ENCODE measurements at regions not wholly inside any gene's neighbourhood (a gene's known extent, or its start where the extent isn't known, plus 50 kb on each side); places are given as distances from the start of the nearest gene placed in this dataset.

DNA sequence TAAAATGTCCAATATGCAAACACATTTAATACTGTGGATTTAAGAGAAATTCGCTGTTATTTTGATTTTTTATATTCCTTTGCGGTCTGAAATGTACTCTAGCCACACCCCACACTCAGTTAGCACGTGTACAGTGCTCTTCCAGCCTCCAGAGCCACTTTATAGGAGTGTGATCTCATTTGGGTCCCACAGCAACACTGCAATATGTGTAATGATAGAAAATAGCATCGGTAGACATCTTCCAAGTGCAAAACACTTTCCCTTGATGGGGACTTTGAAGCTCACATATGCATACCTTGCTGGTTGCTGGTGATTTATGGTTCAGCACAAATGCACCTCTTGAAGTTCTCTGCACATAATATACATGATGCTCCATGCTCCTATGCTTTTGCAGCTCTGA, 148.3 kb downstream of the GAS1 start:
- intact Hi-C loops (cut with micrococcal nuclease; ENCODE audit: unreplicated experiment) (no loop called here), in situ Hi-C loops (cut with HindIII; ENCODE audit: extremely low pct_ligation_motif_present, low pct_unique_long_range_greater_than_20kb) (no loop called here)
- Histone ChIP-seq H3K4me2 (ENCODE audit: low read depth, low read length) (no peak overlapping the region), H3K27ac (ENCODE audit: extremely low read length, insufficient read depth, low read length) (no peak overlapping the region), H3K4me3 (replicated peaks in 1 of 3; ENCODE audit: insufficient read depth in 1 of 3, low read depth in 2 of 3, low read length in 3 of 3) (no peak overlapping the region), H3K36me3 (replicated peaks in 1 of 2; ENCODE audit: control insufficient read depth in 1 of 2, insufficient read depth in 2 of 2, low read length in 2 of 2) (no peaks in the 10 kb centered on the region), H3K79me2 (ENCODE audit: insufficient read depth, low read length) (no peaks in the 10 kb centered on the region), H2AFZ (ENCODE audit: low read length) (no peak overlapping the region), H3K9ac (ENCODE audit: insufficient read depth, low read depth, low read length) (no peak overlapping the region), H4K20me1 (ENCODE audit: insufficient read depth, low read length) (no peaks in the 10 kb centered on the region), H3K27me3 (ENCODE audit: control insufficient read depth in 1 of 2, insufficient read depth in 2 of 2, low read length in 2 of 2) (no peaks in the 10 kb centered on the region; a peak in 1 of 5 replicates), H3K9me3 (ENCODE audit: low read length) (no peaks in the 10 kb centered on the region), H3K4me1 (ENCODE audit: insufficient read depth, low read length) (no peaks in the 10 kb centered on the region)
- no TSS peak for BruUV-seq (replicated peaks)
- no peak for DNase-seq (ENCODE audit: low spot score)
- TF ChIP-seq, protein P1, sequence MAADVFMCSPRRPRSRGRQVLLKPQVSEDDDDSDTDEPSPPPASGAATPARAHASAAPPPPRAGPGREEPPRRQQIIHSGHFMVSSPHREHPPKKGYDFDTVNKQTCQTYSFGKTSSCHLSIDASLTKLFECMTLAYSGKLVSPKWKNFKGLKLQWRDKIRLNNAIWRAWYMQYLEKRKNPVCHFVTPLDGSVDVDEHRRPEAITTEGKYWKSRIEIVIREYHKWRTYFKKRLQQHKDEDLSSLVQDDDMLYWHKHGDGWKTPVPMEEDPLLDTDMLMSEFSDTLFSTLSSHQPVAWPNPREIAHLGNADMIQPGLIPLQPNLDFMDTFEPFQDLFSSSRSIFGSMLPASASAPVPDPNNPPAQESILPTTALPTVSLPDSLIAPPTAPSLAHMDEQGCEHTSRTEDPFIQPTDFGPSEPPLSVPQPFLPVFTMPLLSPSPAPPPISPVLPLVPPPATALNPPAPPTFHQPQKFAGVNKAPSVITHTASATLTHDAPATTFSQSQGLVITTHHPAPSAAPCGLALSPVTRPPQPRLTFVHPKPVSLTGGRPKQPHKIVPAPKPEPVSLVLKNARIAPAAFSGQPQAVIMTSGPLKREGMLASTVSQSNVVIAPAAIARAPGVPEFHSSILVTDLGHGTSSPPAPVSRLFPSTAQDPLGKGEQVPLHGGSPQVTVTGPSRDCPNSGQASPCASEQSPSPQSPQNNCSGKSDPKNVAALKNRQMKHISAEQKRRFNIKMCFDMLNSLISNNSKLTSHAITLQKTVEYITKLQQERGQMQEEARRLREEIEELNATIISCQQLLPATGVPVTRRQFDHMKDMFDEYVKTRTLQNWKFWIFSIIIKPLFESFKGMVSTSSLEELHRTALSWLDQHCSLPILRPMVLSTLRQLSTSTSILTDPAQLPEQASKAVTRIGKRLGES (CRISPR knock-in tag; IDR thresholded peaks at IDR 0.05; ENCODE audit: borderline replicate concordance): no peak
- TF ChIP-seq HES4 (CRISPR knock-in tag; IDR thresholded peaks at IDR 0.05; ENCODE audit: borderline replicate concordance) (no peak), MTF1 (CRISPR knock-in tag; IDR thresholded peaks at IDR 0.05) (no peak), ZNF605 (CRISPR knock-in tag; IDR thresholded peaks at IDR 0.05) (no peak)
- TF ChIP-seq, protein P2, sequence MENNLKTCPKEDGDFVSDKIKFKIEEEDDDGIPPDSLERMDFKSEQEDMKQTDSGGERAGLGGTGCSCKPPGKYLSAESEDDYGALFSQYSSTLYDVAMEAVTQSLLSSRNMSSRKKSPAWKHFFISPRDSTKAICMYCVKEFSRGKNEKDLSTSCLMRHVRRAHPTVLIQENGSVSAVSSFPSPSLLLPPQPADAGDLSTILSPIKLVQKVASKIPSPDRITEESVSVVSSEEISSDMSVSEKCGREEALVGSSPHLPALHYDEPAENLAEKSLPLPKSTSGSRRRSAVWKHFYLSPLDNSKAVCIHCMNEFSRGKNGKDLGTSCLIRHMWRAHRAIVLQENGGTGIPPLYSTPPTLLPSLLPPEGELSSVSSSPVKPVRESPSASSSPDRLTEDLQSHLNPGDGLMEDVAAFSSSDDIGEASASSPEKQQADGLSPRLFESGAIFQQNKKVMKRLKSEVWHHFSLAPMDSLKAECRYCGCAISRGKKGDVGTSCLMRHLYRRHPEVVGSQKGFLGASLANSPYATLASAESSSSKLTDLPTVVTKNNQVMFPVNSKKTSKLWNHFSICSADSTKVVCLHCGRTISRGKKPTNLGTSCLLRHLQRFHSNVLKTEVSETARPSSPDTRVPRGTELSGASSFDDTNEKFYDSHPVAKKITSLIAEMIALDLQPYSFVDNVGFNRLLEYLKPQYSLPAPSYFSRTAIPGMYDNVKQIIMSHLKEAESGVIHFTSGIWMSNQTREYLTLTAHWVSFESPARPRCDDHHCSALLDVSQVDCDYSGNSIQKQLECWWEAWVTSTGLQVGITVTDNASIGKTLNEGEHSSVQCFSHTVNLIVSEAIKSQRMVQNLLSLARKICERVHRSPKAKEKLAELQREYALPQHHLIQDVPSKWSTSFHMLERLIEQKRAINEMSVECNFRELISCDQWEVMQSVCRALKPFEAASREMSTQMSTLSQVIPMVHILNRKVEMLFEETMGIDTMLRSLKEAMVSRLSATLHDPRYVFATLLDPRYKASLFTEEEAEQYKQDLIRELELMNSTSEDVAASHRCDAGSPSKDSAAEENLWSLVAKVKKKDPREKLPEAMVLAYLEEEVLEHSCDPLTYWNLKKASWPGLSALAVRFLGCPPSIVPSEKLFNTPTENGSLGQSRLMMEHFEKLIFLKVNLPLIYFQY (CRISPR knock-in tag; IDR thresholded peaks at IDR 0.05; ENCODE audit: borderline replicate concordance): no peak
- TF ChIP-seq, protein P3, sequence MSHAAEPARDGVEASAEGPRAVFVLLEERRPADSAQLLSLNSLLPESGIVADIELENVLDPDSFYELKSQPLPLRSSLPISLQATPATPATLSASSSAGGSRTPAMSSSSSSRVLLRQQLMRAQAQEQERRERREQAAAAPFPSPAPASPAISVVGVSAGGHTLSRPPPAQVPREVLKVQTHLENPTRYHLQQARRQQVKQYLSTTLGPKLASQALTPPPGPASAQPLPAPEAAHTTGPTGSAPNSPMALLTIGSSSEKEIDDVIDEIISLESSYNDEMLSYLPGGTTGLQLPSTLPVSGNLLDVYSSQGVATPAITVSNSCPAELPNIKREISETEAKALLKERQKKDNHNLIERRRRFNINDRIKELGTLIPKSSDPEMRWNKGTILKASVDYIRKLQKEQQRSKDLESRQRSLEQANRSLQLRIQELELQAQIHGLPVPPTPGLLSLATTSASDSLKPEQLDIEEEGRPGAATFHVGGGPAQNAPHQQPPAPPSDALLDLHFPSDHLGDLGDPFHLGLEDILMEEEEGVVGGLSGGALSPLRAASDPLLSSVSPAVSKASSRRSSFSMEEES (CRISPR knock-in tag; IDR thresholded peaks at IDR 0.05): no peak
- no peak for ATAC-seq
- FAIRE-seq: no peak
- POLR2A ChIA-PET: no interaction called here
- CTCF ChIA-PET (ENCODE audit: low intra/inter-chr PET ratio, low total read pairs): no interaction called here
- 3% methylated on average over 4 of the region's 4 CpGs for WGBS (ENCODE audit: low lambda C conversion rate)

Measured in HepG2 (cell line).